ENCODE measurements at regions not wholly inside any gene's neighbourhood (a gene's known extent, or its start where the extent isn't known, plus 50 kb on each side); places are given as distances from the start of the nearest gene placed in this dataset.

GRCh38 chr22:34319346-34319745, 399.1 kb upstream of the LARGE1 start:
- H3K4me3 ChIP-seq (replicated peaks in 1 of 4; ENCODE audit: control extremely low read depth in 1 of 4, insufficient read depth in 1 of 4, low read depth in 3 of 4, low read length in 4 of 4): no peak overlapping the region
- H3K36me3 ChIP-seq (ENCODE audit: control insufficient read depth, insufficient read depth, low read length): no peaks in the 10 kb centered on the region
- no peaks in the 10 kb centered on the region for H3K79me2 ChIP-seq (ENCODE audit: control insufficient read depth, insufficient read depth, low read length)
- no peak overlapping the region for H3K27ac ChIP-seq (ENCODE audit: insufficient read depth, low read length)
- H3K9me3 ChIP-seq (ENCODE audit: control insufficient read depth, insufficient read depth, low read depth, low read length): no peaks in the 10 kb centered on the region
- no peak overlapping the region for H3K9ac ChIP-seq (ENCODE audit: insufficient read depth, low read length)
- H4K20me1 ChIP-seq (ENCODE audit: control insufficient read depth, extremely low read depth, insufficient read depth, low read length): no peaks in the 10 kb centered on the region
- TF ChIP-seq EZH2 (IDR thresholded peaks at IDR 0.05; ENCODE audit: low read length, missing control alignments) (no peak), CTCF (conservative IDR thresholded peaks at IDR 0.05 in 1 of 2, IDR thresholded peaks at IDR 0.05 in 1 of 2; ENCODE audit: low read depth in 1 of 2, low read length in 2 of 2) (no peak)
- no peaks in the 10 kb centered on the region for H3K4me1 ChIP-seq (ENCODE audit: control insufficient read depth, extremely low read depth, insufficient read depth, low read length)
- H2AFZ ChIP-seq (ENCODE audit: low read length): no peak overlapping the region
- no peak overlapping the region for H3K4me2 ChIP-seq (ENCODE audit: extremely low read depth, insufficient read depth, low read length)
- no peak for DNase-seq (ENCODE audit: low read depth in 2 of 2)
- H3K27me3 ChIP-seq (ENCODE audit: control insufficient read depth, insufficient read depth, low read length): no peaks in the 10 kb centered on the region

GRCh38 chr22:34324763-34325162, 404.5 kb upstream of the LARGE1 start:
- no peaks in the 10 kb centered on the region for H3K4me1 ChIP-seq (ENCODE audit: control insufficient read depth, extremely low read depth, insufficient read depth, low read length)
- H3K27me3 ChIP-seq (ENCODE audit: control insufficient read depth, insufficient read depth, low read length): no peaks in the 10 kb centered on the region
- no peak for DNase-seq (ENCODE audit: low read depth in 2 of 2)
- no peaks in the 10 kb centered on the region for H3K9me3 ChIP-seq (ENCODE audit: control insufficient read depth, insufficient read depth, low read depth, low read length)
- no peaks in the 10 kb centered on the region for H3K36me3 ChIP-seq (ENCODE audit: control insufficient read depth, insufficient read depth, low read length)
- no peaks in the 10 kb centered on the region for H3K79me2 ChIP-seq (ENCODE audit: control insufficient read depth, insufficient read depth, low read length)
- H3K9ac ChIP-seq (ENCODE audit: insufficient read depth, low read length): no peak overlapping the region
- no peaks in the 10 kb centered on the region for H4K20me1 ChIP-seq (ENCODE audit: control insufficient read depth, extremely low read depth, insufficient read depth, low read length)
- H2AFZ ChIP-seq (ENCODE audit: low read length): no peak overlapping the region
- H3K4me2 ChIP-seq (ENCODE audit: extremely low read depth, insufficient read depth, low read length): no peak overlapping the region
- no peak overlapping the region for H3K4me3 ChIP-seq (replicated peaks in 1 of 4; ENCODE audit: control extremely low read depth in 1 of 4, insufficient read depth in 1 of 4, low read depth in 3 of 4, low read length in 4 of 4)
- no peak for TF ChIP-seq CTCF (conservative IDR thresholded peaks at IDR 0.05 in 1 of 2, IDR thresholded peaks at IDR 0.05 in 1 of 2; ENCODE audit: low read depth in 1 of 2, low read length in 2 of 2)
- no peak for TF ChIP-seq EZH2 (IDR thresholded peaks at IDR 0.05; ENCODE audit: low read length, missing control alignments)
- no peak overlapping the region for H3K27ac ChIP-seq (ENCODE audit: insufficient read depth, low read length)

GRCh38 chr22:34326901-34327300, 406.6 kb upstream of the LARGE1 start:
- Histone ChIP-seq H4K20me1 (ENCODE audit: control insufficient read depth, extremely low read depth, insufficient read depth, low read length) (no peaks in the 10 kb centered on the region), H3K4me2 (ENCODE audit: extremely low read depth, insufficient read depth, low read length) (no peak overlapping the region)
- TF ChIP-seq CTCF (conservative IDR thresholded peaks at IDR 0.05 in 1 of 2, IDR thresholded peaks at IDR 0.05 in 1 of 2; ENCODE audit: low read depth in 1 of 2, low read length in 2 of 2): no peak
- TF ChIP-seq EZH2 (IDR thresholded peaks at IDR 0.05; ENCODE audit: low read length, missing control alignments): no peak

More at GRCh38 chr22:34326901-34327300, 406.6 kb upstream of the LARGE1 start:
- Histone ChIP-seq H3K27me3 (ENCODE audit: control insufficient read depth, insufficient read depth, low read length) (no peaks in the 10 kb centered on the region), H3K27ac (ENCODE audit: insufficient read depth, low read length) (no peak overlapping the region), H2AFZ (ENCODE audit: low read length) (no peak overlapping the region), H3K9ac (ENCODE audit: insufficient read depth, low read length) (no peak overlapping the region), H3K4me1 (ENCODE audit: control insufficient read depth, extremely low read depth, insufficient read depth, low read length) (no peaks in the 10 kb centered on the region), H3K79me2 (ENCODE audit: control insufficient read depth, insufficient read depth, low read length) (no peaks in the 10 kb centered on the region), H3K9me3 (ENCODE audit: control insufficient read depth, insufficient read depth, low read depth, low read length) (no peaks in the 10 kb centered on the region), H3K36me3 (ENCODE audit: control insufficient read depth, insufficient read depth, low read length) (no peaks in the 10 kb centered on the region), H3K4me3 (replicated peaks in 1 of 4; ENCODE audit: control extremely low read depth in 1 of 4, insufficient read depth in 1 of 4, low read depth in 3 of 4, low read length in 4 of 4) (no peak overlapping the region)
- DNase-seq (ENCODE audit: low read depth in 2 of 2): no peak
